K562 (cell line): ENCODE measurements at regions not wholly inside any gene's neighbourhood (a gene's known extent, or its start where the extent isn't known, plus 50 kb on each side); places are given as distances from the start of the nearest gene placed in this dataset.

Source experiments
- BCLAF1 ChIP-seq, 2 experiments: fragments of 450-650 bp in 1 of 2; IDR thresholded peaks; 2 replicates each; pipeline ENCODE4 v1.6.1; 2011 to 2017; ENCODE audit warnings: low read depth in 2 of 2, antibody characterized with exemption in 1 of 2, borderline replicate concordance in 1 of 2, low read length in 1 of 2, mild to moderate bottlenecking in 1 of 2, mixed read lengths in 1 of 2; ENCODE audit not compliant: control insufficient read depth in 1 of 2
- CTCF ChIP-seq, 3 experiments: IDR thresholded peaks in 2 of 3; conservative IDR thresholded peaks in 1 of 3; 2 replicates each; pipeline ENCODE4 v1.5.1; 2011 to 2012; ENCODE audit warnings: low read length in 3 of 3, mild to moderate bottlenecking in 3 of 3, control low read depth in 2 of 3, improper control_type of control experiment in 1 of 3, inconsistent platforms in 1 of 3, low read depth in 1 of 3, mixed read lengths in 1 of 3, moderate library complexity in 1 of 3; ENCODE audit not compliant: insufficient read depth in 2 of 3
- PATZ1 ChIP-seq: fragments of 250-450 bp; sonication (Bioruptor Pico); IDR thresholded peaks from 2 replicates; pipeline ENCODE4 v1.5.0; 2020; ENCODE audit warnings: mild to moderate bottlenecking, borderline replicate concordance
- TFAM ChIP-seq: fragments of 250-450 bp; sonication (Bioruptor Pico); conservative IDR thresholded peaks from 2 replicates; pipeline ENCODE4 v1.5.0; 2021; ENCODE audit warnings: mild to moderate bottlenecking, moderate library complexity
- ZNF175 ChIP-seq: fragments of 200-800 bp; sonication (Bioruptor generic); IDR thresholded peaks from 2 replicates; pipeline ENCODE4 v1.6.1; 2016; ENCODE audit warnings: low read depth, mild to moderate bottlenecking, missing genetic modification characterization, missing compliant biosample characterization
- ZNF76 ChIP-seq: fragments of 250-450 bp; sonication (Bioruptor Pico); IDR thresholded peaks from 2 replicates; pipeline ENCODE4 v1.4.0; 2020; ENCODE audit warnings: mild to moderate bottlenecking, moderate library complexity, borderline replicate concordance
- ZZZ3 ChIP-seq: fragments of 450-650 bp; IDR thresholded peaks from 2 replicates; pipeline ENCODE4 v1.6.1; 2016; ENCODE audit warnings: antibody characterized with exemption, mild to moderate bottlenecking, moderate library complexity

GRCh38 chr9:75532233-75533050, 358.0 kb upstream of the PCSK5 start:
- TF ChIP-seq TFAM (CRISPR knock-in tag) = no peak
- no peak for TF ChIP-seq ZNF175
- no peak for TF ChIP-seq ZNF76 (CRISPR knock-in tag)
- no peak for TF ChIP-seq PATZ1 (CRISPR knock-in tag)
- no peak for TF ChIP-seq BCLAF1 (IDR thresholded peaks at IDR 0.05; ENCODE audit: borderline replicate concordance in 1 of 2, control insufficient read depth in 1 of 2, low read depth in 2 of 2, low read length in 1 of 2)
- TF ChIP-seq ZZZ3 = no peak
- TF ChIP-seq CTCF (IDR thresholded peaks at IDR 0.05 in 2 of 3, conservative IDR thresholded peaks at IDR 0.05 in 1 of 3; ENCODE audit: insufficient read depth in 2 of 3, low read depth in 1 of 3, low read length in 3 of 3) = no peak
